Liver (tissue), 8 donors: ENCODE measurements at regions not wholly inside any gene's neighbourhood (a gene's known extent, or its start where the extent isn't known, plus 50 kb on each side); places are given as distances from the start of the nearest gene placed in this dataset.

Experiments
- DNase-seq: peaks from one replicate; pipeline ENCODE4 v3.0.0-alpha.2; 2017; ENCODE audit warnings: low spot score
- H3K27ac ChIP-seq, 2 donors: one replicate each; pipeline ENCODE4 v1.7.0; 2013; ENCODE audit warnings: inconsistent platforms in 2 of 2, low read length in 2 of 2, control low read depth in 1 of 2, low read depth in 1 of 2, mild to moderate bottlenecking in 1 of 2
- H3K27me3 ChIP-seq, 4 donors: one replicate each; pipeline versions ENCODE4 v1.6.1 to v1.7.0; 2013; ENCODE audit warnings: low read length in 3 of 4, inconsistent platforms in 1 of 4, mild to moderate bottlenecking in 1 of 4, moderate library complexity in 1 of 4; ENCODE audit not compliant: control insufficient read depth in 4 of 4, insufficient read depth in 4 of 4
- H3K36me3 ChIP-seq, 4 donors: one replicate each; pipeline versions ENCODE4 v1.6.1 to v1.7.0; 2013; ENCODE audit warnings: low read length in 3 of 4, mild to moderate bottlenecking in 3 of 4, low read depth in 1 of 4, moderate library complexity in 1 of 4; ENCODE audit not compliant: control insufficient read depth in 4 of 4, insufficient read depth in 3 of 4
- H3K4me1 ChIP-seq, 4 donors: one replicate each; pipeline versions ENCODE4 v1.6.1 to v1.7.0; 2013; ENCODE audit warnings: low read length in 3 of 4, mild to moderate bottlenecking in 3 of 4, moderate library complexity in 1 of 4; ENCODE audit not compliant: control insufficient read depth in 4 of 4, insufficient read depth in 4 of 4
- H3K4me3 ChIP-seq, 3 donors: one replicate each; pipeline versions ENCODE4 v1.6.1 to v1.7.0; 2013; ENCODE audit warnings: low read length in 3 of 3, control low read depth in 1 of 3, low read depth in 1 of 3, mild to moderate bottlenecking in 1 of 3
- H3K9ac ChIP-seq, 2 donors: one replicate each; pipeline ENCODE4 v1.7.0; 2013; ENCODE audit warnings: low read length in 2 of 2, mild to moderate bottlenecking in 2 of 2, moderate library complexity in 2 of 2, control low read depth in 1 of 2, low read depth in 1 of 2
- H3K9me3 ChIP-seq, 4 donors: one replicate each; pipeline versions ENCODE4 v1.6.1 to v1.7.0; 2013; ENCODE audit warnings: low read length in 3 of 4; ENCODE audit not compliant: control insufficient read depth in 4 of 4
- ATF3 ChIP-seq: IDR thresholded peaks from 2 replicates; pipeline ENCODE4 v1.6.1; 2016; ENCODE audit warnings: antibody characterized with exemption
- CTCF ChIP-seq: fragments of 150-350 bp; IDR thresholded peaks from 2 replicates; pipeline ENCODE4 v1.5.1; 2017; ENCODE audit warnings: improper control_type of control experiment, low read depth, low read length; ENCODE audit not compliant: missing input control
- FOXA2 ChIP-seq: IDR thresholded peaks from 2 replicates; pipeline ENCODE4 v1.6.1; 2016; ENCODE audit warnings: antibody characterized with exemption
- GABPA ChIP-seq, 2 donors: IDR thresholded peaks in 1 of 2; conservative IDR thresholded peaks in 1 of 2; 2 replicates each; pipeline ENCODE4 v1.6.1; 2016; ENCODE audit warnings: antibody characterized with exemption in 2 of 2, mild to moderate bottlenecking in 1 of 2, moderate library complexity in 1 of 2
- MAX ChIP-seq: IDR thresholded peaks from 2 replicates; pipeline ENCODE4 v1.6.1; 2016; ENCODE audit warnings: antibody characterized with exemption
- NR2F2 ChIP-seq: IDR thresholded peaks from 2 replicates; pipeline ENCODE4 v1.6.1; 2016; ENCODE audit warnings: antibody characterized with exemption
- RAD21 ChIP-seq, 2 donors: IDR thresholded peaks; 2 replicates each; pipeline ENCODE4 v1.6.1; 2016; ENCODE audit warnings: antibody characterized with exemption in 2 of 2, mild to moderate bottlenecking in 2 of 2
- RXRA ChIP-seq, 2 donors: IDR thresholded peaks; 2 replicates each; pipeline ENCODE4 v1.6.1; 2017 to 2018; ENCODE audit warnings: antibody characterized with exemption in 2 of 2, mild to moderate bottlenecking in 1 of 2
- SP1 ChIP-seq: IDR thresholded peaks from 2 replicates; pipeline ENCODE4 v1.6.1; 2018; ENCODE audit warnings: antibody characterized with exemption, mild to moderate bottlenecking
- TAF1 ChIP-seq: conservative IDR thresholded peaks from 2 replicates; pipeline ENCODE4 v1.6.1; 2016; ENCODE audit warnings: antibody characterized with exemption, mild to moderate bottlenecking
- YY1 ChIP-seq: IDR thresholded peaks from 2 replicates; pipeline ENCODE4 v1.6.1; 2016; ENCODE audit warnings: antibody characterized with exemption, mild to moderate bottlenecking
- ZBTB33 ChIP-seq: IDR thresholded peaks from 2 replicates; pipeline ENCODE4 v1.6.1; 2016; ENCODE audit warnings: antibody characterized with exemption
- WGBS: extraction: QIAGEN DNeasy Blood & Tissue Kit; methylation state at CpG from one replicate; pipeline ENCODE4 v1.1.7; 2013; 5-methylcytosine and 5-hydroxymethylcytosine counted together
- donor health status: healthy.
- donor health status: healthy.
- donor health status: healthy.
- donor health status: healthy.
- donor health status: healthy.

GRCh38 chr3:164341086-164341485 is 737.2 kb downstream of the SI start (continued):
- no peak for TF ChIP-seq ZBTB33

GRCh38 chr3:164340273-164340672 is 738.0 kb downstream of the SI start:
- Histone ChIP-seq H3K9ac (no peak overlapping the region), H3K27me3 (no peaks in the 10 kb centered on the region), H3K27ac (no peak overlapping the region), H3K4me3 (no peak overlapping the region), H3K36me3 (no peaks in the 10 kb centered on the region), H3K9me3 (no peaks in the 10 kb centered on the region), H3K4me1 (no peaks in the 10 kb centered on the region)
- TF ChIP-seq RAD21 (IDR thresholded peaks at IDR 0.05) = no peak
- no peak for TF ChIP-seq GABPA (IDR thresholded peaks at IDR 0.05 in 1 of 2, conservative IDR thresholded peaks at IDR 0.05 in 1 of 2)
- TF ChIP-seq FOXA2 = no peak
- no peak for TF ChIP-seq SP1
- no peak for TF ChIP-seq RXRA (IDR thresholded peaks at IDR 0.05)
- 84% methylated on average over 8 of the region's 8 CpGs for WGBS
- no peak for DNase-seq

GRCh38 chr3:164332831-164333802 is 745.2 kb downstream of the SI start:
- WGBS = 42% methylated on average over 10 of the region's 10 CpGs
- Histone ChIP-seq H3K4me1 (no peaks in the 10 kb centered on the region), H3K27ac (no peak overlapping the region), H3K9me3 (no peaks in the 10 kb centered on the region), H3K4me3 (no peak overlapping the region), H3K9ac (no peak overlapping the region), H3K27me3 (no peaks in the 10 kb centered on the region), H3K36me3 (no peaks in the 10 kb centered on the region)
- no peak for DNase-seq
- TF ChIP-seq NR2F2 (peak; percentile 80), MAX (no peak), TAF1 (no peak), CTCF (no peak), YY1 (no peak), RAD21 (IDR thresholded peaks at IDR 0.05) (peak in 1 of 2 donors; percentile 5), ATF3 (no peak), RXRA (IDR thresholded peaks at IDR 0.05) (peak in 1 of 2 donors; percentile 14), SP1 (no peak), FOXA2 (no peak), GABPA (IDR thresholded peaks at IDR 0.05 in 1 of 2, conservative IDR thresholded peaks at IDR 0.05 in 1 of 2) (no peak)
